GM18508 (cell line): ENCODE measurements at regions not wholly inside any gene's neighbourhood (a gene's known extent, or its start where the extent isn't known, plus 50 kb on each side); places are given as distances from the start of the nearest gene placed in this dataset.

ENCODE experiments used
- ATAC-seq: cut with Tn5 transposase; IDR thresholded peaks from one replicate; pipeline ENCODE4 v1.9.1; 2021; ENCODE audit warnings: moderate number of reproducible peaks; ENCODE audit not compliant: insufficient read depth, unreplicated experiment

DNA sequence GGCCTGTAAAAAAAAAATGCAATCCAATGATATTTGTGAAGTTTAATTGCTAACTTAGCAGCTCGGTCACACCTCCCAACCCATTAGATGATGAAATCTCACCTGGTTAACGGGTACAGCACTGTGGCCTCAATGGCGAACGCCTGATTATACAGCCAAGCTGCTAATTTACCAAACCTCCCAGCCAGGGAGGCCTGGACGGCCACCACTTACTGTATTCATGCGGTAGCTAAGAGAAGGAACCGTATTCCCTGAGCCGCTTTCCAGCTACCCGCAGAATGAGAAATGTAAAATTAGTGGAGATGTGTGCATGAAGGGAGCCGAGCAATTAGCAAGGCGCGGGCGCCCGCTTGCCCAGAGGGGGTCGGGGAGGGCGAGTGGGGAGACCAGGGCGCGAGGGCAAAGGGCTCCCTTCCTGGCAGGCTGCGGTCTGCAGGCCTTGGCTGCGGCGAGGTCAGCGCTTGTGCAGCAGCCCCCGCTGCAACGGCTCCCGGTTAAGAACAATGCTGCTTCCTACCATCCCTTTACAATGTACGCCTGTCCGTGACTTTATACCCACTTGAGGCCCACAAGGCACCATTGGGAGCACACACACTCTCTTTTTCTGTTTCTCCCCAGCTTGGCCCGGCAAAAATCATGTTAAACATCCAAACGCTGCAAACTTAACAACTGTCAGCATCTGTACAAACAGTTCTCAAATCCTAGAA is 70.4 kb upstream of the TBCA start:
- ATAC-seq: no peak

DNA sequence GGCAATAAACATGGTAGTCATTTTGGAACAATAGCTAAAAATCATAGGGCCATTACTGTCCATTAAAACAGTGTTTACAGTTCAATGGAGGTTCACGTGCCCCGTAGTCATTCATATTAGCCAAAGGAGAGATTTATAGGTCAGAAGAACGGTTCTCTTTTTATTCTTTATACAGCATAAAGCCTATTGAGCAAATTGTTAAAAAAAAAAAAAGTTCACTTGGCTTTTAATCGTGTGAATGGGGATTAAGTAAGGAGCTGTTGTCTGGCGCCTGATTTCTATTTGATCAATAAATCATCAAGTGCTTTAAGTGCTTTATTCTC is 69.1 kb upstream of the TBCA start:
- no peak for ATAC-seq

DNA sequence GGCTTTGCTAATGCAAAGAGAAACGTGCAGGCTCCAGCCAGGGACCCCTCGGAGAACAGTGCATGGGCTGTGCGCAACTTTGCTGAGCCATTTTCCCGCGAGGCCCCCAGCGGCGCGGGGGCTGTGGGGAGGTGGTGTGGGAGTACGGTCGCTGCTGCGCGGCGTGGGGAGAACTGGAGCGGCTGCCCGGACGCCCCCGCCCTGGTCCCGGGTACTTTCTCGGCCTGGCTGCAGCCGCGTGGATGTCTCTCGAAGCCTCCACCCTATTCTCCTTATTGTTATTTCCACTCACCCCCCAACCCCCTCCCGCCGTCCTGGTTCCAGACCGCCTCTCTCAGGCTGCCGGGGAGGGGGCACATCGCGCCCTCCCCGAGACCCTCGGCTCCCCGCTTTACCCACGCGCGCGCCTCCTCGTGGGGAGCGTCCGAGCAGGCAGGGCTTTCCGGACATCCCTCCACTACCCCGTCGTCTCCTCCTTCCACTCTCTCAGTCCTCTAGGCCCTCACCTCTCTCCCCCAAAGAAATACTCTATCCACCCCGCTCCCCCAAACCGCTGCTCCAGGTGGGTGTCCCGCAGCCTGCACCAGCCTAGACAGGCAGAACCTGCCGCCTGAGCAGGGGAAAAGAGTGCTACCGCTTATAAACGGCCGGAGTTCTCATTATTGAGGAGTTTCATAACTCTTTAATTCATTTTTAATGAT is 68.6 kb upstream of the TBCA start:
- no peak for ATAC-seq

DNA sequence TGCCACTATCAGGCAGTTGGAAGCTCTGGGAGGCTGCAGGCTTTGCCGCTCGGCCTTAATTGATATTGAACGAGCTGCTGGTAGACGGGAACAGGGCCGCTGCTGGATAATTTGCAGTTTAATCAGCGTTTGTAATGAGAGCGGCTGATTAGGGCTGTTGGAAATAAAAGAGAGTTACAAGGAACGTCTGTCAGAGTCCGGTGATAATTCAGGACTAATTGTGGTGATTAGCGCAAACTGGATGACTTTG is 68.2 kb upstream of the TBCA start:
- no peak for ATAC-seq

DNA sequence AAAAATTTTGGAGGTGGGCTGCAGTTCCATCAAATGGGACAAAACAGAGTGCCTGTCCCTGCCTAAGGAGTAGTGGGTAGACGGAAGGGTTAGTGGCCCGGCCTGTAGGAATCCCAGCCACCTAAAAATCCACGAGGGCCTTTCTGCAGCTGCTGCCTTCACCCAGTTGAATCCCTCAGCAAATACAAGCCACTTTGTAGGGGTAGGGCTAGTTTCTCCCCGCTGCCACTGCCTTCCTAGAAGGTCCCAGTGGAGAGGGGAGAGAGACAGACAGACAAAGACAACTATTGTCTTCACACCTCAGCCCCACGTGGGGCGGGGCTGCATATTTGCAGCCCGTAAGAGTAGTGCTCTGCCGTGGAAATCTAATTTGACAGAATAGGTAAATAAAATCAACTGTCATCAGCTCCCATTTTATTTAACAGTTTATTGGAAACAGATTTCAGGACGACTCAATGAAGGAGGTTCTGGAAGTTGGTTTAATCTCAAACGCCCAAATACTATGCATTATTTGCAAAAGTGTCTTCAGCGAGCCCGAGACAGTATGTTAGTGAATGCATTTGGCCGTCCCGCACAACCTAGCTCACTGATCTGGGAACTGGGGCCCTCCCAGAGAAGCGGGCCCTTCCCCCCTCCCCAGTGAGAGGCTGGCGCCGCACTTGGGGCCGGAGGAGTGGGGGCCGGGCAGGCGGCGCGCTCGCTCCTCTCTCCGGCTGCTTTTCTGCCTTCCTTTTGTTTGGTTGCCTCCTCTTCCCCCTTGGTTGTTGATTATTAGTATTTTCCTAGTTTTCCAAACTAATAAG is 67.6 kb upstream of the TBCA start:
- no peak for ATAC-seq

DNA sequence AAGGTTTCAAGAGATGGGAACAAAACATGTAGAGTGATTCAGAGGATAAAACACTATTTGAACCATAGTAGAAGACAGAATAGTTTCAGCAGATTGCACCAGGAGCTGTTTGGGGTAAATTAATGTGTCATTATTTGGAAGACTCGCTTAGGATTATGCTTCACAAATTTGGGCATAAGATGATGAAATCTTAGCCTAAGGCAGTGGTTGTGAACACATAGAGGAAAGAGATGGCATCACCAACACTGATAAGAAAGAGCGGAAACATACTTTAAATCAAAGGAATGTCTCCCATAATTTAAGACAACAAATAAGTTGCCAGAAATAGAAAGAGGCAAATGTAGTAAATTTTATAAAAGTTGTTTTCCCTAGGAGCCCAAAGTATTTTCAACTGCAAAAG is 66.1 kb upstream of the TBCA start:
- ATAC-seq: no peak

DNA sequence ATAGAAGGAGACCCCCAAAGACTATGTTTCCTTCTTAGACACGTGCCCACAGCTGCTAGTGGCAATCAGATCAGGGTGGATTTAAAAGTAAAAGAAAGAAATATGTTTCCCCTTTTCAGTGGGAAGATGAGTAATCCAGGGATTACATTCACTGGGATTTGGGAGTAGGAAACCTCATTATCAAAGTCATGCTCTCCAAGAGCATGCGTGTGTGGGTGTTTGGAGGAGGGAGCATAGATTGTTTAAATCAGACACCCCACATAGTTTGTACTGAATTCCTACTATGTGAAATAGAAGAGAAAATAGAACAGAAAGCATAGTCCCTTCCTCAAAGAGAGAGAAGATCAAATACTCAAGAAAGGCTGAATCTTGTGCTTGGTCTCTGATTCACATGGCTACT is 65.5 kb upstream of the TBCA start:
- ATAC-seq: no peak

DNA sequence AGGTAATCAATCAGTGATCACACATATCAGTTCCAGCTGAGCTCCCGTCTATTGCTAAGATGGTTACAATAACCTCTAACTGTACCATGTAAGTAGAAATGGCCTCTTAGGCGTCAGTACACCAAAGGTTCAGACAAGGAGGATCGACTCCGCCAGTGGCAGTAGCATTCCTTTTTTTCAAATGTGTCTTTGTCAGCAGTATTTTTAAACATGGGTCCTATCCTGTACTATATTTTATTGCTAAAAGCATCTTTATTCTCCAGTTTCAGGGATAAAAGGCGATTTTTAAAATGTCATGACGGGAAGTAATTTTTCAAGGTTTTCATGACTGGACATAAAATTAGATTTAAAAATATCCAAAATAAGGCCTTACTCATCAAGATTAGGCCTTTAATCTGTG is 64.8 kb upstream of the TBCA start:
- no peak for ATAC-seq

DNA sequence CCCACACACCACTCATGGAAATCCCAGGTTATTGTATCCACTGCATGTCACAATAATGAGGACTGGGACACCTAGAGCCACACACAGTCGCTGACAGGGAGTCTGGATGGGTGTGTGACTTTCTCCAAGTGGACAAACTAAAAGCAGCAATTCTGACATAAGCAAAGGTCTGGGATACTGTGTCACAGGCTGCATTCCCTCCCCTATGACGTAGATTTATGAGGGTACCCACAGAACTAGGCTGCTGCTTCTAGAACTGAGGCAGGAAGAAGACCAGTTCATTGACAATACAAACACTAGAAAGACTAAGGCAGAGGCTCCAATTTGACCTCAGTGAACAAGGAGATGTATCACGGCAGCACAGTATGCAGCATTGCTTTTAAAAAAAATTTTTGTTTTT is 63.6 kb upstream of the TBCA start:
- ATAC-seq: no peak

DNA sequence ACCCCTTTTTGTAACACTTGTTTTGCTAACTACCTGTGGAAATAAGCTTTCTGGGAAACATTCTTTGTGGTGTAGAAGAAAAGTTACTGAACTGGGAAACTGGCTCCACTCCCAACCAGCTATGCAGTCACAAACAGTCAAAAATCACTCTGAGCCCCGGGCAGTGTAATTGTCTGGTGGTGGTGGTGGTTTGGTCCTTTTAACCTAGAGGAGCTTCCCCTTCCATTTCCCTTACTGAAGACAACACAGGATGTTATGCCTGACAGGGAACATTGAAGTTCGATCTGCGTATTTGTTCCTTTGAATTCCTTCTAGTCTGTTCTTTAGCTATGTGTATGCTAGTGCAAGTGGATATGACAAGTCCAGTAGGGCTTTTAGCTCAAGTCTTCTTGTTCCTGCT is 56.8 kb upstream of the TBCA start:
- ATAC-seq: no peak

DNA sequence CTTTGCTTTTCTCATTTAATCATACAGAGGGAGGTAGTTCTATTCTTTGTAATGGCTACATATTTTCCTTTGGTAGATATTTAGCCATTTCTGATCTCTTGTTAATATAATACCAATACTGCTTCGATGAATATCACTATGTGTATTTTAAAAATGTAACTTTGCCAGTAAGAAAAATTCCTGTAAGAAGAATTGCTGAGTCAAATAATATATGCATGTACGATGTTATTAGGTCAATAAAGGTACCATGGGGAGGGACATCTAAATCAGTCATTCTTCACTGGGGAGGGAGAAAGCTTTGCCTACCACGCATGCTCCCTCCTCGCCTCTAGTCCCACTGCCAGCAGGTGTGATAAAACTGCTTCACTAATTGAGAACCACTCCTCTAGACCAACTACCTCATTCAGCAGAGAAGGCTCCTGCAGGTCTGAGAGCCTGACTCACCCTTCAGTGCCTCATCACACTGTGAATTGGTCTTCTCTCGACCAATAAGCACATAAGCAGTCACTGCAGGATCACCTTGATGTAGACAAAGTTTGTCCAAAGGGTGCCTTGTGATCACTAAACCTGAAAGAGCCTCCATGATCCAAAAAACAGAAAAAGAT is 56.1 kb upstream of the TBCA start:
- ATAC-seq: no peak

DNA sequence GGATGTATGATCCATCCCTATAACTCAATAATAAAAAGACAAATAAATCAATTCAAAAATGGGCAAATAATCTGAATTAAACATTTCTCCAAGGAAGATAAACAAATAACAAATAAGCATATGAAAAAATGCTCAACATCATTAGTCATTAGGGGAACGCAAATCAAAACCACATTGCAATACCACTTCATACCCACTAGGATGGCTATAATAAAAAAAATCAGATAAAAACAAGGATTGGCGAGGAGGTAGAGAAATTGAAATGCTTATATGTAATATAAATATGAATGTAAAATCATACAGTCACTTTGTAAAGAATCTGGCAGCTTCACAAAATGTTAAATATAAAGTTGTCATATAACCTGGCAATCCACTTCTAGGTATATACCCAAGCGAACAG is 52.3 kb upstream of the TBCA start:
- ATAC-seq: no peak
